ENCODE measurements at regions not wholly inside any gene's neighbourhood (a gene's known extent, or its start where the extent isn't known, plus 50 kb on each side); places are given as distances from the start of the nearest gene placed in this dataset.

GRCh38 chr4:108342325-108342970 is 173.7 kb upstream of the LEF1 start:
- TF ChIP-seq CTCF (IDR thresholded peaks at IDR 0.05; ENCODE audit: poor library complexity): no peak
- TF ChIP-seq EZH2 (IDR thresholded peaks at IDR 0.05; ENCODE audit: borderline replicate concordance): no peak
- no peak for TF ChIP-seq EZH2phosphoT487 (IDR thresholded peaks at IDR 0.05; ENCODE audit: low read depth, severe bottlenecking, unreplicated experiment)
